K562 (cell line): ENCODE measurements at regions not wholly inside any gene's neighbourhood (a gene's known extent, or its start where the extent isn't known, plus 50 kb on each side); places are given as distances from the start of the nearest gene placed in this dataset.

Source experiments
- ATAC-seq: fragments of 200-7000 bp; cut with Tn5 transposase; 3 replicates; pipeline ENCODE4 v1.9.1; 2020; ENCODE audit warnings: moderate library complexity
- BruUV-seq: library from RNA; stranded (reverse); fragments of 400-500 nt; replicated peaks from 2 replicates; lab custom pipeline; 2021; lab: Mats Ljungman, UMichigan
- CTCF ChIA-PET: fragments of 300-600 bp; formaldehyde crosslinking; extraction: SDS; loops from one replicate; lab custom pipeline; 2021; ENCODE audit warnings: low intra/inter-chr PET ratio; lab: Yijun Ruan, JAX
- POLR2A ChIA-PET: fragments of 300-600, 350-650 bp; sonication (Branson Sonifier 250); formaldehyde crosslinking; extraction: SDS; loops from one replicate; lab custom pipeline; 2021; ENCODE audit warnings: antibody characterized with exemption, inconsistent platforms; lab: Yijun Ruan, JAX
- DNase-seq, 4 experiments: peaks; one replicate each; pipeline versions ENCODE4 v3.0.0 to v3.0.0-alpha.2; 2011 to 2018; ENCODE audit warnings: low spot score in 3 of 4, mixed read lengths in 3 of 4; ENCODE audit errors: extremely low read depth in 1 of 4
- FAIRE-seq: peaks from 2 replicates; lab custom pipeline; 2011; peaks lifted over from hg19 to GRCh38; lab: Jason Lieb, UNC
- H2AFZ ChIP-seq: 2 replicates; pipeline ENCODE4 v1.6.0; 2011; ENCODE audit warnings: low read depth, low read length, control low read depth, inconsistent platforms
- H3K27ac ChIP-seq: fragments of 200-600 bp; 3 replicates; pipeline ENCODE4 v1.8.0; 2011; ENCODE audit warnings: low read depth, mild to moderate bottlenecking, control low read depth, inconsistent platforms, low read length, moderate library complexity, mixed read lengths; ENCODE audit errors: extremely low read depth
- H3K27me3 ChIP-seq, 2 experiments: fragments of 300-600 bp in 1 of 2; 2 replicates in 1 of 2; 3 replicates in 1 of 2; pipeline versions ENCODE4 v1.6.0 to v1.8.0; 2011; ENCODE audit warnings: inconsistent platforms in 2 of 2, low read length in 2 of 2, mild to moderate bottlenecking in 1 of 2, mixed read lengths in 1 of 2, moderate library complexity in 1 of 2; ENCODE audit not compliant: control insufficient read depth in 2 of 2, insufficient read depth in 2 of 2
- H3K36me3 ChIP-seq: fragments of 300-600 bp; 3 replicates; pipeline ENCODE4 v1.8.0; 2011; ENCODE audit warnings: mild to moderate bottlenecking, low read length, inconsistent platforms; ENCODE audit not compliant: control insufficient read depth, insufficient read depth
- H3K4me1 ChIP-seq, 2 experiments: fragments of 200-600 bp in 1 of 2; replicated peaks in 1 of 2; 2 replicates in 1 of 2; 3 replicates in 1 of 2; pipeline versions ENCODE4 v1.5.1 to v1.8.0; 2011; ENCODE audit warnings: inconsistent platforms in 2 of 2, low read length in 2 of 2, mild to moderate bottlenecking in 1 of 2, mixed read lengths in 1 of 2, moderate library complexity in 1 of 2; ENCODE audit not compliant: control insufficient read depth in 2 of 2, insufficient read depth in 2 of 2
- H3K4me2 ChIP-seq: 2 replicates; pipeline ENCODE4 v1.6.1; 2011; ENCODE audit warnings: low read length, control low read depth, inconsistent platforms, mixed read lengths; ENCODE audit not compliant: insufficient read depth
- H3K4me3 ChIP-seq: fragments of 200-600 bp; sonication (generic), shearing (Covaris generic); 2 replicates; pipeline ENCODE4 v1.5.1; 2016; ENCODE audit warnings: control low read depth, inconsistent platforms
- H3K79me2 ChIP-seq: fragments of 200-600 bp; 3 replicates; pipeline ENCODE4 v1.8.0; 2011; ENCODE audit warnings: low read length, inconsistent platforms; ENCODE audit not compliant: control insufficient read depth, insufficient read depth
- H3K9ac ChIP-seq, 2 experiments: 2 replicates each; pipeline versions ENCODE4 v1.6.0 to v1.6.1; 2011; ENCODE audit warnings: low read depth in 2 of 2, low read length in 2 of 2, control low read depth in 1 of 2, inconsistent platforms in 1 of 2, mild to moderate bottlenecking in 1 of 2, mixed read lengths in 1 of 2; ENCODE audit not compliant: insufficient read depth in 1 of 2
- H3K9me1 ChIP-seq: one replicate; pipeline ENCODE4 v1.6.0; 2011; ENCODE audit warnings: inconsistent platforms, mild to moderate bottlenecking, low read length, moderate library complexity; ENCODE audit not compliant: control insufficient read depth, insufficient read depth
- H3K9me3 ChIP-seq: replicated peaks from 2 replicates; pipeline ENCODE4 v1.5.1; 2011; ENCODE audit warnings: low read depth, low read length, inconsistent platforms; ENCODE audit not compliant: control insufficient read depth, insufficient read depth
- H4K20me1 ChIP-seq: replicated peaks from 2 replicates; pipeline ENCODE4 v1.6.1; 2011; ENCODE audit warnings: low read length, inconsistent platforms, mixed read lengths; ENCODE audit not compliant: control insufficient read depth, insufficient read depth
- EWSR1 ChIP-seq: fragments of 450-650 bp; IDR thresholded peaks from 2 replicates; pipeline ENCODE4 v1.6.1; 2018; ENCODE audit warnings: borderline replicate concordance, mild to moderate bottlenecking, low read depth, moderate library complexity; ENCODE audit not compliant: partially characterized antibody
- HCFC1 ChIP-seq: IDR thresholded peaks from 2 replicates; pipeline ENCODE4 v1.6.1; 2012; ENCODE audit warnings: low read depth, low read length, improper control_type of control experiment
- NFYB ChIP-seq: IDR thresholded peaks from 2 replicates; pipeline ENCODE4 v1.6.1; 2011; ENCODE audit warnings: mild to moderate bottlenecking, moderate library complexity; ENCODE audit not compliant: insufficient read length; ENCODE audit errors: extremely low read depth
- PURB ChIP-seq: sonication (generic); formaldehyde crosslinking; IDR thresholded peaks from 2 replicates; pipeline ENCODE4 v1.9.0; 2021; ENCODE audit warnings: low read depth, mild to moderate bottlenecking, missing genetic modification reagents
- XRCC4 ChIP-seq: IDR thresholded peaks from one replicate; pipeline ENCODE4 v1.6.1; 2011; ENCODE audit not compliant: insufficient read depth, insufficient read length; ENCODE audit errors: extremely low read depth
- ZBTB8A ChIP-seq: fragments of 450-650 bp; IDR thresholded peaks from 2 replicates; pipeline ENCODE4 v1.6.1; 2018; ENCODE audit warnings: mild to moderate bottlenecking, moderate library complexity; ENCODE audit not compliant: partially characterized antibody
- ZNF408 ChIP-seq: fragments of 250-450 bp; sonication (Bioruptor Pico); IDR thresholded peaks from 2 replicates; pipeline ENCODE4 v1.4.0; 2020; ENCODE audit warnings: low read depth, mild to moderate bottlenecking, moderate library complexity
- WGBS: fragments of 100-300 bp; shearing (Covaris generic); methylation state at CpG from one replicate; pipeline ENCODE4 v1.1.6; 2016; ENCODE audit warnings: low coverage, mixed read lengths; ENCODE audit not compliant: insufficient coverage; ENCODE audit errors: missing lambda C conversion rate; 5-methylcytosine and 5-hydroxymethylcytosine counted together
- in situ Hi-C: fragments of 300-500 bp; cut with MboI; formaldehyde crosslinking; loops from 4 replicates; pipeline ENCODE4 v1.15.0; 2018; ENCODE audit warnings: inconsistent platforms, mixed read lengths
- intact Hi-C: fragments of 100-400 bp; cut with micrococcal nuclease; formaldehyde crosslinking; loops from 2 replicates; pipeline ENCODE4 v1.14.2; 2022
- TF ChIP-seq, protein P1 (sequence below): sonication (generic); formaldehyde crosslinking; IDR thresholded peaks from 2 replicates; pipeline ENCODE4 v1.8.0; 2023; ENCODE audit warnings: mild to moderate bottlenecking, missing genetic modification reagents
- TF ChIP-seq, protein P2 (sequence below): fragments of 200-400 bp; formaldehyde crosslinking; IDR thresholded peaks from 2 replicates; pipeline ENCODE4 v1.6.1; 2017; ENCODE audit warnings: mild to moderate bottlenecking, low read depth, low read length, moderate library complexity
- TF ChIP-seq, protein P3 (sequence below): fragments of 450-650 bp; IDR thresholded peaks from 2 replicates; pipeline ENCODE4 v1.6.1; 2016; ENCODE audit warnings: mild to moderate bottlenecking
- TF ChIP-seq, protein P4 (sequence below), 2 experiments: IDR thresholded peaks; 2 replicates each; pipeline ENCODE4 v1.6.1; 2012; ENCODE audit warnings: improper control_type of control experiment in 2 of 2, low read depth in 2 of 2, low read length in 2 of 2, borderline replicate concordance in 1 of 2

DNA sequence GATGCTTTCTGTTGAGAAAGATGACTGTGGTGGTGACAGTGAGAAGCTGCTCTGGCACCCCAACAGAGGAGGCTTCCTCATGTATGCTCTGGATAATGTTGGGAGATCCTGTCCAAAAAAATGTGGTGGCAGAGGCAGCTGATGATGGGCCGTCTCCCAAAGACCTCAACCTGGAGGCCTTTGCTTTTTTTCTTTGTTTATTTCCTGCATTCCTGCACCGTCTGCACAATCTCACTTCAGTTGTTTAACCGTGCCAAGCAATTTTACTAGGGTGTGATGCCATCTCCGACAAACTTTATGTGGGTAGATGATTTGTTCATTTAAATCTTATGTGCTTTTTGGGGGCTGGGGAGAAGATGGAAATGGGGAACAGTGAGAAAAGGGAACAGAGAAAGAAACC lies 62.2 kb upstream of the IGFBP5 start:
- 6% methylated on average over 4 of the region's 4 CpGs for WGBS
- intact Hi-C loops, result no loop called here
- H3K79me2 ChIP-seq, result no peaks in the 10 kb centered on the region
- no peaks in the 10 kb centered on the region for H3K4me1 ChIP-seq
- H3K9me1 ChIP-seq, result no peaks in the 10 kb centered on the region
- no peaks in the 10 kb centered on the region for H3K36me3 ChIP-seq
- ChIA-PET POLR2A (interaction anchor here (1.0 kb wide), 1 partner anchor 16 kb away, joined by 4 read pairs; no protein-coding TSS in a partner anchor), CTCF (no interaction called here)
- no peaks in the 10 kb centered on the region for H3K9me3 ChIP-seq
- no peak overlapping the region for H3K9ac ChIP-seq
- H2AFZ ChIP-seq, result no peak overlapping the region
- FAIRE-seq, result no peak
- no peak overlapping the region for H3K4me2 ChIP-seq
- no peak for DNase-seq
- in situ Hi-C loops, result no loop called here
- no TSS peak for BruUV-seq
- no peak overlapping the region for H3K4me3 ChIP-seq
- peaks cover 5 to 20% of the 10 kb centered on the region in 2 experiments for H3K27me3 ChIP-seq
- H4K20me1 ChIP-seq, result no peaks in the 10 kb centered on the region
- no peak for ATAC-seq
- no peak overlapping the region for H3K27ac ChIP-seq
- TF ChIP-seq, protein P1, sequence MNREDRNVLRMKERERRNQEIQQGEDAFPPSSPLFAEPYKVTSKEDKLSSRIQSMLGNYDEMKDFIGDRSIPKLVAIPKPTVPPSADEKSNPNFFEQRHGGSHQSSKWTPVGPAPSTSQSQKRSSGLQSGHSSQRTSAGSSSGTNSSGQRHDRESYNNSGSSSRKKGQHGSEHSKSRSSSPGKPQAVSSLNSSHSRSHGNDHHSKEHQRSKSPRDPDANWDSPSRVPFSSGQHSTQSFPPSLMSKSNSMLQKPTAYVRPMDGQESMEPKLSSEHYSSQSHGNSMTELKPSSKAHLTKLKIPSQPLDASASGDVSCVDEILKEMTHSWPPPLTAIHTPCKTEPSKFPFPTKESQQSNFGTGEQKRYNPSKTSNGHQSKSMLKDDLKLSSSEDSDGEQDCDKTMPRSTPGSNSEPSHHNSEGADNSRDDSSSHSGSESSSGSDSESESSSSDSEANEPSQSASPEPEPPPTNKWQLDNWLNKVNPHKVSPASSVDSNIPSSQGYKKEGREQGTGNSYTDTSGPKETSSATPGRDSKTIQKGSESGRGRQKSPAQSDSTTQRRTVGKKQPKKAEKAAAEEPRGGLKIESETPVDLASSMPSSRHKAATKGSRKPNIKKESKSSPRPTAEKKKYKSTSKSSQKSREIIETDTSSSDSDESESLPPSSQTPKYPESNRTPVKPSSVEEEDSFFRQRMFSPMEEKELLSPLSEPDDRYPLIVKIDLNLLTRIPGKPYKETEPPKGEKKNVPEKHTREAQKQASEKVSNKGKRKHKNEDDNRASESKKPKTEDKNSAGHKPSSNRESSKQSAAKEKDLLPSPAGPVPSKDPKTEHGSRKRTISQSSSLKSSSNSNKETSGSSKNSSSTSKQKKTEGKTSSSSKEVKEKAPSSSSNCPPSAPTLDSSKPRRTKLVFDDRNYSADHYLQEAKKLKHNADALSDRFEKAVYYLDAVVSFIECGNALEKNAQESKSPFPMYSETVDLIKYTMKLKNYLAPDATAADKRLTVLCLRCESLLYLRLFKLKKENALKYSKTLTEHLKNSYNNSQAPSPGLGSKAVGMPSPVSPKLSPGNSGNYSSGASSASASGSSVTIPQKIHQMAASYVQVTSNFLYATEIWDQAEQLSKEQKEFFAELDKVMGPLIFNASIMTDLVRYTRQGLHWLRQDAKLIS (CRISPR knock-in tag), result no peak
- TF ChIP-seq HCFC1, result no peak
- TF ChIP-seq EWSR1, result no peak
- TF ChIP-seq PURB (CRISPR knock-in tag), result no peak
- TF ChIP-seq, protein P2, sequence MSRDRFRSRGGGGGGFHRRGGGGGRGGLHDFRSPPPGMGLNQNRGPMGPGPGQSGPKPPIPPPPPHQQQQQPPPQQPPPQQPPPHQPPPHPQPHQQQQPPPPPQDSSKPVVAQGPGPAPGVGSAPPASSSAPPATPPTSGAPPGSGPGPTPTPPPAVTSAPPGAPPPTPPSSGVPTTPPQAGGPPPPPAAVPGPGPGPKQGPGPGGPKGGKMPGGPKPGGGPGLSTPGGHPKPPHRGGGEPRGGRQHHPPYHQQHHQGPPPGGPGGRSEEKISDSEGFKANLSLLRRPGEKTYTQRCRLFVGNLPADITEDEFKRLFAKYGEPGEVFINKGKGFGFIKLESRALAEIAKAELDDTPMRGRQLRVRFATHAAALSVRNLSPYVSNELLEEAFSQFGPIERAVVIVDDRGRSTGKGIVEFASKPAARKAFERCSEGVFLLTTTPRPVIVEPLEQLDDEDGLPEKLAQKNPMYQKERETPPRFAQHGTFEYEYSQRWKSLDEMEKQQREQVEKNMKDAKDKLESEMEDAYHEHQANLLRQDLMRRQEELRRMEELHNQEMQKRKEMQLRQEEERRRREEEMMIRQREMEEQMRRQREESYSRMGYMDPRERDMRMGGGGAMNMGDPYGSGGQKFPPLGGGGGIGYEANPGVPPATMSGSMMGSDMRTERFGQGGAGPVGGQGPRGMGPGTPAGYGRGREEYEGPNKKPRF, result no peak
- TF ChIP-seq, protein P3, sequence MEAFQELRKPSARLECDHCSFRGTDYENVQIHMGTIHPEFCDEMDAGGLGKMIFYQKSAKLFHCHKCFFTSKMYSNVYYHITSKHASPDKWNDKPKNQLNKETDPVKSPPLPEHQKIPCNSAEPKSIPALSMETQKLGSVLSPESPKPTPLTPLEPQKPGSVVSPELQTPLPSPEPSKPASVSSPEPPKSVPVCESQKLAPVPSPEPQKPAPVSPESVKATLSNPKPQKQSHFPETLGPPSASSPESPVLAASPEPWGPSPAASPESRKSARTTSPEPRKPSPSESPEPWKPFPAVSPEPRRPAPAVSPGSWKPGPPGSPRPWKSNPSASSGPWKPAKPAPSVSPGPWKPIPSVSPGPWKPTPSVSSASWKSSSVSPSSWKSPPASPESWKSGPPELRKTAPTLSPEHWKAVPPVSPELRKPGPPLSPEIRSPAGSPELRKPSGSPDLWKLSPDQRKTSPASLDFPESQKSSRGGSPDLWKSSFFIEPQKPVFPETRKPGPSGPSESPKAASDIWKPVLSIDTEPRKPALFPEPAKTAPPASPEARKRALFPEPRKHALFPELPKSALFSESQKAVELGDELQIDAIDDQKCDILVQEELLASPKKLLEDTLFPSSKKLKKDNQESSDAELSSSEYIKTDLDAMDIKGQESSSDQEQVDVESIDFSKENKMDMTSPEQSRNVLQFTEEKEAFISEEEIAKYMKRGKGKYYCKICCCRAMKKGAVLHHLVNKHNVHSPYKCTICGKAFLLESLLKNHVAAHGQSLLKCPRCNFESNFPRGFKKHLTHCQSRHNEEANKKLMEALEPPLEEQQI, result no peak
- TF ChIP-seq, protein P4, sequence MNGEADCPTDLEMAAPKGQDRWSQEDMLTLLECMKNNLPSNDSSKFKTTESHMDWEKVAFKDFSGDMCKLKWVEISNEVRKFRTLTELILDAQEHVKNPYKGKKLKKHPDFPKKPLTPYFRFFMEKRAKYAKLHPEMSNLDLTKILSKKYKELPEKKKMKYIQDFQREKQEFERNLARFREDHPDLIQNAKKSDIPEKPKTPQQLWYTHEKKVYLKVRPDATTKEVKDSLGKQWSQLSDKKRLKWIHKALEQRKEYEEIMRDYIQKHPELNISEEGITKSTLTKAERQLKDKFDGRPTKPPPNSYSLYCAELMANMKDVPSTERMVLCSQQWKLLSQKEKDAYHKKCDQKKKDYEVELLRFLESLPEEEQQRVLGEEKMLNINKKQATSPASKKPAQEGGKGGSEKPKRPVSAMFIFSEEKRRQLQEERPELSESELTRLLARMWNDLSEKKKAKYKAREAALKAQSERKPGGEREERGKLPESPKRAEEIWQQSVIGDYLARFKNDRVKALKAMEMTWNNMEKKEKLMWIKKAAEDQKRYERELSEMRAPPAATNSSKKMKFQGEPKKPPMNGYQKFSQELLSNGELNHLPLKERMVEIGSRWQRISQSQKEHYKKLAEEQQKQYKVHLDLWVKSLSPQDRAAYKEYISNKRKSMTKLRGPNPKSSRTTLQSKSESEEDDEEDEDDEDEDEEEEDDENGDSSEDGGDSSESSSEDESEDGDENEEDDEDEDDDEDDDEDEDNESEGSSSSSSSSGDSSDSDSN (IDR thresholded peaks at IDR 0.05; ENCODE audit: borderline replicate concordance in 1 of 2, low read depth in 2 of 2, low read length in 2 of 2), result no peak
- no peak for TF ChIP-seq XRCC4
- TF ChIP-seq NFYB, result no peak
- TF ChIP-seq ZBTB8A, result no peak
- TF ChIP-seq ZNF408 (CRISPR knock-in tag), result no peak
